Mucosa of descending colon (tissue), 3 donors: ENCODE measurements at regions not wholly inside any gene's neighbourhood (a gene's known extent, or its start where the extent isn't known, plus 50 kb on each side); places are given as distances from the start of the nearest gene placed in this dataset.

Source experiments
- ATAC-seq: fragments of 200-7000 bp; cut with Tn5 transposase; one replicate; pipeline ENCODE4 v1.9.1; 2020; ENCODE audit warnings: mild to moderate bottlenecking, moderate library complexity
- DNase-seq, 3 donors: peaks; one replicate each; pipeline ENCODE4 v3.0.0-alpha.2; 2020
- H3K36me3 ChIP-seq: fragments of 200-600 bp; one replicate; pipeline ENCODE4 v1.8.0; 2021; ENCODE audit warnings: low read depth, mild to moderate bottlenecking
- H3K4me1 ChIP-seq: fragments of 200-600 bp; one replicate; pipeline ENCODE4 v1.8.0; 2021; ENCODE audit warnings: low read depth, mild to moderate bottlenecking
- H3K4me3 ChIP-seq: fragments of 200-600 bp; one replicate; pipeline ENCODE4 v1.8.0; 2021; ENCODE audit warnings: mild to moderate bottlenecking
- H3K9me3 ChIP-seq: fragments of 200-600 bp; one replicate; pipeline ENCODE4 v1.8.0; 2021; ENCODE audit warnings: mild to moderate bottlenecking
- CTCF ChIP-seq: fragments of 200-600 bp; IDR thresholded peaks from one replicate; pipeline ENCODE4 v1.8.0; 2022; ENCODE audit warnings: antibody characterized with exemption, mild to moderate bottlenecking
- intact Hi-C, 2 donors: fragments of 100-400 bp; cut with DNase I in 1 of 2; cut with micrococcal nuclease in 1 of 2; formaldehyde crosslinking; loops; one replicate each; pipeline versions ENCODE4 v1.11.0 to v1.11.1; 2022; cut with DNase I, micrococcal nuclease
- donor health status: DM: no; HTN: no; CAD: no; lungs with moderate emphysema.
- donor health status: DM: no; HTN: no; CAD: no.
- donor health status: DM: no; HTN: yes; CAD: no.

GRCh38 chr5:86814315-86814714 lies 196.6 kb downstream of the COX7C start:
- intact Hi-C loops: no loop called here
- no peak for TF ChIP-seq CTCF
- H3K9me3 ChIP-seq: no peaks in the 10 kb centered on the region

GRCh38 chr5:86814907-86815306 lies 197.2 kb downstream of the COX7C start:
- H3K36me3 ChIP-seq: no peaks in the 10 kb centered on the region
- intact Hi-C loops: no loop called here
- no peaks in the 10 kb centered on the region for H3K9me3 ChIP-seq
- H3K4me1 ChIP-seq: no peaks in the 10 kb centered on the region
- TF ChIP-seq CTCF: no peak
- no peak overlapping the region for H3K4me3 ChIP-seq
- DNase-seq: no peak
- ATAC-seq: no peak

More at GRCh38 chr5:86814315-86814714, 196.6 kb downstream of the COX7C start:
- Histone ChIP-seq H3K4me1 (no peaks in the 10 kb centered on the region), H3K36me3 (no peaks in the 10 kb centered on the region), H3K4me3 (no peak overlapping the region)
- ATAC-seq (no peak), DNase-seq (no peak)

GRCh38 chr5:86824637-86825036 lies 206.9 kb downstream of the COX7C start:
- no peaks in the 10 kb centered on the region for H3K4me1 ChIP-seq
- DNase-seq (no peak), ATAC-seq (no peak)
- H3K4me3 ChIP-seq: no peak overlapping the region
- intact Hi-C loops: no loop called here
- no peak for TF ChIP-seq CTCF
- H3K9me3 ChIP-seq: no peaks in the 10 kb centered on the region
- no peaks in the 10 kb centered on the region for H3K36me3 ChIP-seq

- no peaks in the 10 kb centered on the region for H3K36me3 ChIP-seq
- no peak for TF ChIP-seq CTCF
- no peaks in the 10 kb centered on the region for H3K4me1 ChIP-seq
- DNase-seq: no peak
- H3K9me3 ChIP-seq: no peaks in the 10 kb centered on the region
- H3K4me3 ChIP-seq: no peak overlapping the region
- intact Hi-C loops: no loop called here
- no peak for ATAC-seq
These were observed 213.4 kb downstream of the COX7C start for GRCh38 chr5:86831128-86831527.

- H3K9me3 ChIP-seq: no peaks in the 10 kb centered on the region
- no peak overlapping the region for H3K4me3 ChIP-seq
- no peaks in the 10 kb centered on the region for H3K4me1 ChIP-seq
- ATAC-seq (no peak), DNase-seq (no peak)
- H3K36me3 ChIP-seq: no peaks in the 10 kb centered on the region
- TF ChIP-seq CTCF: no peak
- intact Hi-C loops: no loop called here
These were observed 216.1 kb downstream of the COX7C start for GRCh38 chr5:86833868-86834267.

GRCh38 chr5:86837610-86838009 lies 219.9 kb downstream of the COX7C start:
- H3K4me1 ChIP-seq: no peaks in the 10 kb centered on the region
- ATAC-seq (no peak), DNase-seq (no peak)
- intact Hi-C loops: no loop called here
- TF ChIP-seq CTCF: no peak
- no peaks in the 10 kb centered on the region for H3K9me3 ChIP-seq
- H3K4me3 ChIP-seq: no peak overlapping the region
- H3K36me3 ChIP-seq: no peaks in the 10 kb centered on the region
